ENCODE measurements at regions not wholly inside any gene's neighbourhood (a gene's known extent, or its start where the extent isn't known, plus 50 kb on each side); places are given as distances from the start of the nearest gene placed in this dataset.

GRCh38 chr9:91131433-91131839, 230.3 kb downstream of the AUH start:
- TF ChIP-seq CTCF (IDR thresholded peaks at IDR 0.05), result no peak
- TF ChIP-seq ZFX (IDR thresholded peaks at IDR 0.05; ENCODE audit: borderline replicate concordance), result no peak

Measured in 22Rv1 (cell line).